Neural crest cell (in vitro differentiated cells): ENCODE measurements at regions not wholly inside any gene's neighbourhood (a gene's known extent, or its start where the extent isn't known, plus 50 kb on each side); places are given as distances from the start of the nearest gene placed in this dataset.

Experiments used
- DNase-seq: peaks from one replicate; pipeline ENCODE4 v3.0.0; 2021; ENCODE audit warnings: low read depth, mixed read lengths, low spot score
- H3K27ac Mint-ChIP-seq: one replicate; pipeline ENCODE4 v1.8.0; 2021; ENCODE audit warnings: mild to moderate bottlenecking, mixed read lengths; ENCODE audit not compliant: unreplicated experiment
- H3K27me3 Mint-ChIP-seq: 2 replicates; pipeline ENCODE4 v1.8.0; 2021; ENCODE audit warnings: low read depth, mild to moderate bottlenecking, mixed read lengths
- H3K36me3 Mint-ChIP-seq: 2 replicates; pipeline ENCODE4 v1.8.0; 2021; ENCODE audit warnings: low read depth, mild to moderate bottlenecking, mixed read lengths
- H3K4me1 Mint-ChIP-seq: 2 replicates; pipeline ENCODE4 v1.8.0; 2021; ENCODE audit warnings: mixed read lengths
- H3K4me3 Mint-ChIP-seq: one replicate; pipeline ENCODE4 v1.8.0; 2021; ENCODE audit warnings: mild to moderate bottlenecking, mixed read lengths
- H3K9me3 Mint-ChIP-seq: 2 replicates; pipeline ENCODE4 v1.8.0; 2021; ENCODE audit warnings: mixed read lengths
- CTCF ChIP-seq: fragments of 200-600 bp; sonication (generic); conservative IDR thresholded peaks from 2 replicates; pipeline ENCODE4 v1.5.0; 2021; ENCODE audit warnings: antibody characterized with exemption, mild to moderate bottlenecking

GRCh38 chr21:23799376-23799775 lies 1807.9 kb downstream of the MRPL39 start:
- H3K36me3 Mint-ChIP-seq: no peaks in the 10 kb centered on the region
- DNase-seq: no peak
- peaks cover 2% of the 10 kb centered on the region for H3K9me3 Mint-ChIP-seq
- H3K27ac Mint-ChIP-seq: no peak overlapping the region
- no peak overlapping the region for H3K4me3 Mint-ChIP-seq
- H3K4me1 Mint-ChIP-seq: no peaks in the 10 kb centered on the region
- H3K27me3 Mint-ChIP-seq: no peaks in the 10 kb centered on the region
- TF ChIP-seq CTCF: no peak

- no peak overlapping the region for H3K27ac Mint-ChIP-seq
- H3K9me3 Mint-ChIP-seq: peaks cover 5% of the 10 kb centered on the region
These were observed 1815.0 kb downstream of the MRPL39 start for GRCh38 chr21:23792300-23792699.

GRCh38 chr21:23789864-23790263 lies 1817.4 kb downstream of the MRPL39 start:
- DNase-seq: no peak
- Mint-ChIP-seq H3K27ac (no peak overlapping the region), H3K4me3 (no peak overlapping the region), H3K36me3 (no peaks in the 10 kb centered on the region), H3K9me3 (peaks cover 5% of the 10 kb centered on the region), H3K27me3 (no peaks in the 10 kb centered on the region), H3K4me1 (no peaks in the 10 kb centered on the region)
- TF ChIP-seq CTCF: no peak

More at GRCh38 chr21:23792300-23792699, 1815.0 kb downstream of the MRPL39 start:
- TF ChIP-seq CTCF: no peak
- Mint-ChIP-seq H3K36me3 (no peaks in the 10 kb centered on the region), H3K27me3 (no peaks in the 10 kb centered on the region), H3K4me3 (no peak overlapping the region), H3K4me1 (no peaks in the 10 kb centered on the region)
- no peak for DNase-seq

- no peaks in the 10 kb centered on the region for H3K4me1 Mint-ChIP-seq
- H3K4me3 Mint-ChIP-seq: no peak overlapping the region
- no peaks in the 10 kb centered on the region for H3K27me3 Mint-ChIP-seq
- H3K27ac Mint-ChIP-seq: no peak overlapping the region
- no peak for DNase-seq
- peaks cover 2% of the 10 kb centered on the region for H3K36me3 Mint-ChIP-seq
- H3K9me3 Mint-ChIP-seq: peaks cover 6% of the 10 kb centered on the region
- no peak for TF ChIP-seq CTCF
These were observed 1827.0 kb downstream of the MRPL39 start for GRCh38 chr21:23780326-23780725.

- no peak for TF ChIP-seq CTCF
- H3K27me3 Mint-ChIP-seq: no peaks in the 10 kb centered on the region
- H3K9me3 Mint-ChIP-seq: peaks cover 17% of the 10 kb centered on the region
These were observed 1863.5 kb downstream of the MRPL39 start for GRCh38 chr21:23743821-23744220.

GRCh38 chr21:23740463-23740862 lies 1866.8 kb downstream of the MRPL39 start:
- Mint-ChIP-seq H3K9me3 (peaks cover 11% of the 10 kb centered on the region), H3K27me3 (no peaks in the 10 kb centered on the region), H3K27ac (no peak overlapping the region), H3K4me3 (no peak overlapping the region), H3K4me1 (no peaks in the 10 kb centered on the region), H3K36me3 (no peaks in the 10 kb centered on the region)
- DNase-seq: no peak
- TF ChIP-seq CTCF: no peak

More at GRCh38 chr21:23743821-23744220, 1863.5 kb downstream of the MRPL39 start:
- H3K4me1 Mint-ChIP-seq: no peaks in the 10 kb centered on the region
- no peak overlapping the region for H3K4me3 Mint-ChIP-seq
- no peaks in the 10 kb centered on the region for H3K36me3 Mint-ChIP-seq
- H3K27ac Mint-ChIP-seq: no peak overlapping the region
- no peak for DNase-seq
